Neural progenitor cell (in vitro differentiated cells): ENCODE measurements at regions not wholly inside any gene's neighbourhood (a gene's known extent, or its start where the extent isn't known, plus 50 kb on each side); places are given as distances from the start of the nearest gene placed in this dataset.
A peak's percentile ranks its signal among the peaks of the same experiment; 100 is the strongest.

ENCODE experiments used
- DNase-seq: peaks from one replicate; pipeline ENCODE4 v3.0.0-alpha.2; 2016; ENCODE audit warnings: low spot score
- H2AFZ ChIP-seq: fragments of 200-600 bp; sonication (generic); replicated peaks from 2 replicates; pipeline ENCODE4 v1.6.1; 2016; ENCODE audit warnings: antibody characterized with exemption
- H3F3A ChIP-seq: fragments of 200-600 bp; sonication (generic); 2 replicates; pipeline ENCODE4 v1.6.1; 2016; ENCODE audit warnings: antibody characterized with exemption, low read depth
- H3K27ac ChIP-seq: fragments of 200-600 bp; sonication (generic); 2 replicates; pipeline ENCODE4 v1.5.1; 2016; ENCODE audit warnings: mild to moderate bottlenecking
- H3K27me3 ChIP-seq: fragments of 200-600 bp; sonication (generic); 2 replicates; pipeline ENCODE4 v1.6.1; 2016; ENCODE audit warnings: mild to moderate bottlenecking, moderate library complexity
- H3K36me3 ChIP-seq: fragments of 200-600 bp; sonication (generic); 2 replicates; pipeline ENCODE4 v1.5.1; 2016
- H3K4me1 ChIP-seq: fragments of 200-600 bp; sonication (generic); 2 replicates; pipeline ENCODE4 v1.6.1; 2016; ENCODE audit warnings: mixed run types
- H3K4me2 ChIP-seq: fragments of 200-600 bp; sonication (generic); 2 replicates; pipeline ENCODE4 v1.6.1; 2016
- H3K4me3 ChIP-seq: fragments of 200-600 bp; sonication (generic); 2 replicates; pipeline ENCODE4 v1.5.1; 2016
- H3K79me2 ChIP-seq: fragments of 200-600 bp; sonication (generic); 2 replicates; pipeline ENCODE4 v1.6.1; 2016; ENCODE audit warnings: low read depth
- H3K9ac ChIP-seq: fragments of 200-600 bp; sonication (generic); 2 replicates; pipeline ENCODE4 v1.6.1; 2016
- H3K9me3 ChIP-seq: fragments of 200-600 bp; sonication (generic); 2 replicates; pipeline ENCODE4 v1.5.1; 2016; ENCODE audit warnings: low read depth
- H4K20me1 ChIP-seq: fragments of 200-600 bp; sonication (generic); 2 replicates; pipeline ENCODE4 v1.6.1; 2016; ENCODE audit warnings: low read depth
- H3K27ac Mint-ChIP-seq: 3 replicates; pipeline ENCODE4 v1.8.0; 2021; ENCODE audit warnings: mixed read lengths
- H3K27me3 Mint-ChIP-seq: 2 replicates; pipeline ENCODE4 v1.8.0; 2022; ENCODE audit warnings: low read depth, mild to moderate bottlenecking, inconsistent platforms, moderate library complexity, mixed read lengths; ENCODE audit not compliant: insufficient read depth
- H3K36me3 Mint-ChIP-seq: 3 replicates; pipeline ENCODE4 v1.8.0; 2021; ENCODE audit warnings: mixed read lengths
- H3K4me1 Mint-ChIP-seq: 3 replicates; pipeline ENCODE4 v1.8.0; 2021; ENCODE audit warnings: mixed read lengths
- H3K4me3 Mint-ChIP-seq: 3 replicates; pipeline ENCODE4 v1.8.0; 2021; ENCODE audit warnings: mild to moderate bottlenecking, moderate library complexity, mixed read lengths
- H3K9me3 Mint-ChIP-seq: 3 replicates; pipeline ENCODE4 v1.8.0; 2020; ENCODE audit warnings: mixed read lengths
- EZH2 ChIP-seq: fragments of 200-600 bp; sonication (generic); IDR thresholded peaks from 2 replicates; pipeline ENCODE4 v1.6.1; 2017; ENCODE audit warnings: antibody characterized with exemption, mild to moderate bottlenecking, moderate library complexity
- EZH2phosphoT487 ChIP-seq: fragments of 200-600 bp; sonication (generic); IDR thresholded peaks from 2 replicates; pipeline ENCODE4 v1.6.1; 2017; ENCODE audit warnings: antibody characterized with exemption
- TF ChIP-seq, protein P1 (sequence below): fragments of 200-600 bp; sonication (generic); IDR thresholded peaks from 2 replicates; pipeline ENCODE4 v1.5.1; 2017; ENCODE audit warnings: antibody characterized with exemption, mild to moderate bottlenecking

DNA sequence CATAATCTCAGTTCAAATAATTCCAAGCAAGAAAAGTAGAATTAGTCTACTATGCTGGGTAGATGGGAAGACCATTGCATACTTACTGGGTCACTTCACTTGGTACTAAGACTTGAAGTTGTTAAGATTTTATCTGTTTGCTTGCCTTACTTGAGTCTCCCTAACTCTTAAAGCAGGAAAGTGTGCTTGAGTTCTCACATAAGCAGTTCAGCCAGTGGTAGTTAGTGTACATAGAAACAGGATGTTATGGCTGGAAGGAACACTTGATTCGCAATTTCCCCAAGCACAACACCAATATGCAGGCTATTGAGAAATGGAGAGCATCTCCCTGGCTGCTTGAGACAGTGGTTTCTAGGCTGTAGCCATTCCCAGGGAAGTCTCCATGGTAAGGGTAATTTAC, 176.1 kb downstream of the MSL3 start:
- no peaks in the 10 kb centered on the region for H3F3A ChIP-seq
- H3K4me1 ChIP-seq, result no peaks in the 10 kb centered on the region
- H3K9ac ChIP-seq, result no peak overlapping the region
- no peak overlapping the region for H3K27ac Mint-ChIP-seq
- H3K36me3 ChIP-seq, result no peaks in the 10 kb centered on the region
- H2AFZ ChIP-seq, result no peak overlapping the region
- H3K27me3 Mint-ChIP-seq, result no peaks in the 10 kb centered on the region
- peaks cover 4% of the 10 kb centered on the region for H3K9me3 Mint-ChIP-seq
- no peaks in the 10 kb centered on the region for H3K36me3 Mint-ChIP-seq
- H3K79me2 ChIP-seq, result no peaks in the 10 kb centered on the region
- H3K27ac ChIP-seq, result no peak overlapping the region
- H3K4me3 ChIP-seq, result no peak overlapping the region
- no peak for DNase-seq
- no peaks in the 10 kb centered on the region for H4K20me1 ChIP-seq
- TF ChIP-seq EZH2phosphoT487 (no peak), EZH2 (no peak)
- TF ChIP-seq, protein P1, sequence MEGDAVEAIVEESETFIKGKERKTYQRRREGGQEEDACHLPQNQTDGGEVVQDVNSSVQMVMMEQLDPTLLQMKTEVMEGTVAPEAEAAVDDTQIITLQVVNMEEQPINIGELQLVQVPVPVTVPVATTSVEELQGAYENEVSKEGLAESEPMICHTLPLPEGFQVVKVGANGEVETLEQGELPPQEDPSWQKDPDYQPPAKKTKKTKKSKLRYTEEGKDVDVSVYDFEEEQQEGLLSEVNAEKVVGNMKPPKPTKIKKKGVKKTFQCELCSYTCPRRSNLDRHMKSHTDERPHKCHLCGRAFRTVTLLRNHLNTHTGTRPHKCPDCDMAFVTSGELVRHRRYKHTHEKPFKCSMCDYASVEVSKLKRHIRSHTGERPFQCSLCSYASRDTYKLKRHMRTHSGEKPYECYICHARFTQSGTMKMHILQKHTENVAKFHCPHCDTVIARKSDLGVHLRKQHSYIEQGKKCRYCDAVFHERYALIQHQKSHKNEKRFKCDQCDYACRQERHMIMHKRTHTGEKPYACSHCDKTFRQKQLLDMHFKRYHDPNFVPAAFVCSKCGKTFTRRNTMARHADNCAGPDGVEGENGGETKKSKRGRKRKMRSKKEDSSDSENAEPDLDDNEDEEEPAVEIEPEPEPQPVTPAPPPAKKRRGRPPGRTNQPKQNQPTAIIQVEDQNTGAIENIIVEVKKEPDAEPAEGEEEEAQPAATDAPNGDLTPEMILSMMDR, result no peak
- no peaks in the 10 kb centered on the region for H3K27me3 ChIP-seq
- H3K4me1 Mint-ChIP-seq, result no peaks in the 10 kb centered on the region
- H3K4me3 Mint-ChIP-seq, result no peak overlapping the region
- H3K9me3 ChIP-seq, result no peaks in the 10 kb centered on the region
- no peak overlapping the region for H3K4me2 ChIP-seq

DNA sequence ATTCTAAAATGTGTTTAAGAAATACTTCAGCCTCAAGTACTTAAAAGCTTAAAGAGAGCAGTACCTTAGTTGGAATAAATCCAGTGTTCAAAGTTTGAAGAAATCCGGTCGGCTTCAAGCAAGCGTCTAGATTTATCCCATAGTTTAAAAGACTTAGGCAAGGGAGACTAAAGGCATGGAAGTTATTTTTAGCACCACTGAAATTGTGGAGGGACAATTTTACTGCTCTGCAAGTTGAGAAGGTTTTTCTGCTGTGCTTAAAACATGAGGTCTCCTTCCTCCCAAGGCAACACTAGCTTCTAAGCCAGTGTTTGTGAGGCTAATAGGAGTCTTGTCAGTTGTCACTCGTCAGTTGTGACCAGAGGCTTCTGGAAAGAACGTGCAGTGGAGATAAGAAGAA, 183.5 kb downstream of the MSL3 start:
- Histone ChIP-seq H3K79me2 (no peaks in the 10 kb centered on the region), H3K27ac (no peak overlapping the region), H3K9ac (no peak overlapping the region), H3K36me3 (no peaks in the 10 kb centered on the region), H3K9me3 (no peaks in the 10 kb centered on the region), H3K4me3 (no peak overlapping the region), H2AFZ (no peak overlapping the region), H3K4me1 (no peaks in the 10 kb centered on the region), H4K20me1 (no peaks in the 10 kb centered on the region), H3K4me2 (no peak overlapping the region), H3K27me3 (no peaks in the 10 kb centered on the region), H3F3A (no peaks in the 10 kb centered on the region)
- Mint-ChIP-seq H3K9me3 (peaks cover 3% of the 10 kb centered on the region), H3K4me1 (no peaks in the 10 kb centered on the region), H3K27me3 (no peaks in the 10 kb centered on the region), H3K27ac (no peak overlapping the region), H3K4me3 (no peak overlapping the region), H3K36me3 (no peaks in the 10 kb centered on the region)
- no peak for TF ChIP-seq EZH2phosphoT487
- TF ChIP-seq EZH2, result no peak
- TF ChIP-seq, protein P1, result no peak
- DNase-seq, result no peak

- Histone ChIP-seq H3K4me2 (no peak overlapping the region), H3K27ac (no peak overlapping the region), H3F3A (no peaks in the 10 kb centered on the region), H3K4me3 (no peak overlapping the region), H3K27me3 (no peaks in the 10 kb centered on the region), H3K79me2 (no peaks in the 10 kb centered on the region), H3K9me3 (no peaks in the 10 kb centered on the region), H3K9ac (no peak overlapping the region), H2AFZ (no peak overlapping the region), H4K20me1 (no peaks in the 10 kb centered on the region), H3K4me1 (no peaks in the 10 kb centered on the region), H3K36me3 (no peaks in the 10 kb centered on the region)
- TF ChIP-seq, protein P1, result peak; percentile 57
- no peak for TF ChIP-seq EZH2phosphoT487
- Mint-ChIP-seq H3K9me3 (peaks cover 3% of the 10 kb centered on the region), H3K36me3 (no peaks in the 10 kb centered on the region), H3K4me1 (no peaks in the 10 kb centered on the region), H3K27me3 (no peaks in the 10 kb centered on the region), H3K27ac (no peak overlapping the region), H3K4me3 (no peak overlapping the region)
- DNase-seq, result peak; percentile 57
These were observed 186.5 kb downstream of the MSL3 start for GRCh38 chrX:11944501-11944900.

GRCh38 chrX:11949291-11949690, 189.0 kb upstream of the FRMPD4 start:
- no peaks in the 10 kb centered on the region for H3K79me2 ChIP-seq
- no peak for DNase-seq

More at GRCh38 chrX:11949291-11949690, 189.0 kb upstream of the FRMPD4 start:
- H2AFZ ChIP-seq, result no peak overlapping the region
- H3K36me3 Mint-ChIP-seq, result no peaks in the 10 kb centered on the region
- H3K27me3 ChIP-seq, result no peaks in the 10 kb centered on the region
- peaks cover 4% of the 10 kb centered on the region for H3K9me3 Mint-ChIP-seq
- H3K27ac ChIP-seq, result no peak overlapping the region
- H3K27ac Mint-ChIP-seq, result no peak overlapping the region
- no peak overlapping the region for H3K4me3 Mint-ChIP-seq
- H3F3A ChIP-seq, result no peaks in the 10 kb centered on the region
- no peak for TF ChIP-seq EZH2phosphoT487
- TF ChIP-seq, protein P1, result no peak
- no peak for TF ChIP-seq EZH2
- no peaks in the 10 kb centered on the region for H3K4me1 ChIP-seq
- H3K4me3 ChIP-seq, result no peak overlapping the region
- H3K27me3 Mint-ChIP-seq, result no peaks in the 10 kb centered on the region
- H3K36me3 ChIP-seq, result no peaks in the 10 kb centered on the region
- H4K20me1 ChIP-seq, result no peaks in the 10 kb centered on the region
- H3K4me1 Mint-ChIP-seq, result no peaks in the 10 kb centered on the region
- H3K9ac ChIP-seq, result no peak overlapping the region
- no peaks in the 10 kb centered on the region for H3K9me3 ChIP-seq
- H3K4me2 ChIP-seq, result no peak overlapping the region
